Smooth muscle cell (in vitro differentiated cells): ENCODE measurements at regions not wholly inside any gene's neighbourhood (a gene's known extent, or its start where the extent isn't known, plus 50 kb on each side); places are given as distances from the start of the nearest gene placed in this dataset.
"Not testable (repeated sequence)": the region's sequence is repeated elsewhere in the genome, so short reads cannot be mapped to it uniquely, and the experiment has no call there.

Experiments used
- DNase-seq: peaks from one replicate; lab custom pipeline; 2025; ENCODE audit not compliant: unreplicated experiment; lab: John Stamatoyannopoulos, UW
- H2AFZ ChIP-seq: fragments of 200-600 bp; sonication (generic); 2 replicates; pipeline ENCODE4 v1.6.0; 2016; ENCODE audit warnings: antibody characterized with exemption, low read depth, mild to moderate bottlenecking
- H3F3A ChIP-seq: fragments of 200-600 bp; sonication (generic); 2 replicates; pipeline ENCODE4 v1.6.0; 2017; ENCODE audit warnings: antibody characterized with exemption, low read depth
- H3K27ac ChIP-seq: fragments of 200-600 bp; sonication (generic); 2 replicates; pipeline ENCODE4 v1.5.1; 2016; ENCODE audit warnings: low read depth, mild to moderate bottlenecking
- H3K27me3 ChIP-seq: fragments of 200-600 bp; sonication (generic); 2 replicates; pipeline ENCODE4 v1.6.1; 2016; ENCODE audit warnings: low read depth, mild to moderate bottlenecking
- H3K36me3 ChIP-seq: fragments of 200-600 bp; sonication (generic); 2 replicates; pipeline ENCODE4 v1.5.1; 2016; ENCODE audit warnings: low read depth
- H3K4me1 ChIP-seq: fragments of 200-600 bp; sonication (generic); 2 replicates; pipeline ENCODE4 v1.5.1; 2016; ENCODE audit warnings: low read depth
- H3K4me2 ChIP-seq: fragments of 200-600 bp; sonication (generic); 2 replicates; pipeline ENCODE4 v1.6.0; 2016; ENCODE audit warnings: mild to moderate bottlenecking
- H3K4me3 ChIP-seq: fragments of 200-600 bp; sonication (generic); 2 replicates; pipeline ENCODE4 v1.5.1; 2016; ENCODE audit warnings: mild to moderate bottlenecking
- H3K79me2 ChIP-seq: fragments of 200-600 bp; sonication (generic); 2 replicates; pipeline ENCODE4 v1.6.0; 2016; ENCODE audit warnings: low read depth, mild to moderate bottlenecking
- H3K9ac ChIP-seq: fragments of 200-600 bp; sonication (generic); 2 replicates; pipeline ENCODE4 v1.6.0; 2016; ENCODE audit warnings: low read depth
- H3K9me3 ChIP-seq: fragments of 200-600 bp; sonication (generic); replicated peaks from 2 replicates; pipeline ENCODE4 v1.5.1; 2016; ENCODE audit warnings: low read depth
- H4K20me1 ChIP-seq: fragments of 200-600 bp; sonication (generic); 2 replicates; pipeline ENCODE4 v1.6.0; 2016; ENCODE audit warnings: low read depth
- CTCF ChIP-seq: fragments of 200-600 bp; sonication (generic); IDR thresholded peaks from 2 replicates; pipeline ENCODE4 v1.5.1; 2017; ENCODE audit warnings: borderline replicate concordance, mild to moderate bottlenecking, antibody characterized with exemption; ENCODE audit not compliant: insufficient read depth, poor library complexity, severe bottlenecking
- WGBS: methylation state at CpG from one replicate; pipeline ENCODE4 v1.1.7; 2016; ENCODE audit warnings: low lambda C conversion rate; 5-methylcytosine and 5-hydroxymethylcytosine counted together

- Histone ChIP-seq H3K9me3 (no peaks in the 10 kb centered on the region), H3F3A (no peaks in the 10 kb centered on the region), H3K4me1 (no peaks in the 10 kb centered on the region), H3K27ac (no peak overlapping the region), H3K79me2 (no peaks in the 10 kb centered on the region), H3K36me3 (no peaks in the 10 kb centered on the region), H3K4me2 (no peak overlapping the region), H3K27me3 (no peaks in the 10 kb centered on the region), H3K4me3 (no peak overlapping the region), H3K9ac (no peak overlapping the region), H4K20me1 (no peaks in the 10 kb centered on the region), H2AFZ (no peak overlapping the region)
- WGBS, result 81% methylated on average over 1 of the region's 1 CpG
- TF ChIP-seq CTCF, result no peak
- no peak for DNase-seq
Observed at GRCh38 chr7:12016439-12016838, 184.4 kb upstream of the THSD7A start.

GRCh38 chr7:12017046-12017445, 185.0 kb upstream of the THSD7A start:
- no peaks in the 10 kb centered on the region for H3K27me3 ChIP-seq
- no peak overlapping the region for H3K4me2 ChIP-seq
- 88% methylated on average over 1 of the region's 1 CpG for WGBS
- TF ChIP-seq CTCF, result no peak
- no peak for DNase-seq
- H3K4me1 ChIP-seq, result no peaks in the 10 kb centered on the region
- H3K36me3 ChIP-seq, result no peaks in the 10 kb centered on the region
- no peak overlapping the region for H3K9ac ChIP-seq
- H3F3A ChIP-seq, result no peaks in the 10 kb centered on the region
- H3K4me3 ChIP-seq, result no peak overlapping the region
- H4K20me1 ChIP-seq, result no peaks in the 10 kb centered on the region
- no peaks in the 10 kb centered on the region for H3K79me2 ChIP-seq
- H3K9me3 ChIP-seq, result no peaks in the 10 kb centered on the region
- no peak overlapping the region for H3K27ac ChIP-seq
- no peak overlapping the region for H2AFZ ChIP-seq

- not testable (repeated sequence) for H3K9ac ChIP-seq, H3K27ac ChIP-seq, H3F3A ChIP-seq, H3K4me1 ChIP-seq, H3K9me3 ChIP-seq, H3K4me2 ChIP-seq, H3K27me3 ChIP-seq, H3K79me2 ChIP-seq, H4K20me1 ChIP-seq, H3K4me3 ChIP-seq, H3K36me3 ChIP-seq, H2AFZ ChIP-seq, DNase-seq
- WGBS, result 48% methylated on average over 1 of the region's 1 CpG
Observed at GRCh38 chr7:12022011-12022410, 189.1 kb upstream of the TMEM106B start.

GRCh38 chr7:12025246-12025645, 185.8 kb upstream of the TMEM106B start:
- H3K4me3 ChIP-seq, result no peak overlapping the region
- no peak overlapping the region for H3K4me2 ChIP-seq
- no peak for TF ChIP-seq CTCF
- H3K9ac ChIP-seq, result no peak overlapping the region
- no peaks in the 10 kb centered on the region for H3F3A ChIP-seq
- no peak overlapping the region for H3K27ac ChIP-seq
- H3K27me3 ChIP-seq, result no peaks in the 10 kb centered on the region
- no peak overlapping the region for H2AFZ ChIP-seq
- H3K36me3 ChIP-seq, result no peaks in the 10 kb centered on the region
- 76% methylated on average over 1 of the region's 1 CpG for WGBS
- no peaks in the 10 kb centered on the region for H4K20me1 ChIP-seq
- no peaks in the 10 kb centered on the region for H3K4me1 ChIP-seq
- H3K9me3 ChIP-seq, result no peaks in the 10 kb centered on the region
- H3K79me2 ChIP-seq, result no peaks in the 10 kb centered on the region
- no peak for DNase-seq
